Neutrophil (primary cell): ENCODE measurements at regions not wholly inside any gene's neighbourhood (a gene's known extent, or its start where the extent isn't known, plus 50 kb on each side); places are given as distances from the start of the nearest gene placed in this dataset.

Experiments
- H3K27ac ChIP-seq: fragments of 200-600 bp; sonication (generic); 2 replicates; pipeline ENCODE4 v1.5.1; 2016; ENCODE audit warnings: mild to moderate bottlenecking, moderate library complexity
- H3K27me3 ChIP-seq: fragments of 200-600 bp; sonication (generic); 2 replicates; pipeline ENCODE4 v1.6.0; 2016; ENCODE audit warnings: mild to moderate bottlenecking
- H3K36me3 ChIP-seq: fragments of 200-600 bp; sonication (generic); 2 replicates; pipeline ENCODE4 v1.5.1; 2017
- H3K4me1 ChIP-seq, 2 experiments: fragments of 200-600 bp in 1 of 2; sonication (generic) in 1 of 2; 1 replicate in 1 of 2; 2 replicates in 1 of 2; pipeline versions ENCODE4 v1.5.1 to v1.6.1; 2013 to 2016; ENCODE audit warnings: low read depth in 1 of 2, low read length in 1 of 2, mild to moderate bottlenecking in 1 of 2, moderate library complexity in 1 of 2; ENCODE audit not compliant: control insufficient read depth in 1 of 2, insufficient read depth in 1 of 2
- H3K4me3 ChIP-seq, 2 experiments: fragments of 200-600 bp in 1 of 2; sonication (generic) in 1 of 2; 1 replicate in 1 of 2; 2 replicates in 1 of 2; pipeline ENCODE4 v1.5.1; 2013 to 2016; ENCODE audit warnings: low read depth in 1 of 2, low read length in 1 of 2, mild to moderate bottlenecking in 1 of 2, moderate library complexity in 1 of 2
- H3K9me3 ChIP-seq: fragments of 200-600 bp; sonication (generic); 2 replicates; pipeline ENCODE4 v1.5.1; 2016
- TF ChIP-seq, protein P1 (sequence below): fragments of 200-600 bp; sonication (generic); IDR thresholded peaks from 2 replicates; pipeline ENCODE4 v1.5.1; 2016; ENCODE audit warnings: antibody characterized with exemption

DNA sequence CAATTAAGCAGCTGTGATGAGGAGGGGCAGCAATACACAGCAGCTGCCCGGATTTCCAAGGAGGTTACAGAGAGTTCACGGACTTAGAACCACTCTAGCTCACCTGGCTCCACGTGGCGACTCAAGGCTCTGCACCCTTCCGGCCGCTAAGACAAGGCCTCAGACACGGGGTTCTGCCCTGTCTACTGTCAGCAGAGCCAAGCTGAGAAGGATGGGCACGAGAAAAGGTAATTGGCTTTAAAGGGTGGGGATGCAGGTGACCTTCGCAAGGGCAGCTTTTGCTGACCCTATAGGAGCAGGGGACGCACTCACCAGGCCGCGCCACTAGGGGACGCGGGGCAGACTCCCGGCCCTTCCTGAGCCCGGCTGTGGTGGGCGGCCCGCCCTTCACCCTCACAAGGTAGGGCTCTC lies 152.4 kb downstream of the KIF20B start:
- Histone ChIP-seq H3K4me1 (no peaks in the 10 kb centered on the region), H3K4me3 (no peak overlapping the region), H3K36me3 (no peaks in the 10 kb centered on the region), H3K27me3 (no peaks in the 10 kb centered on the region), H3K9me3 (no peaks in the 10 kb centered on the region), H3K27ac (no peak overlapping the region)
- TF ChIP-seq, protein P1, sequence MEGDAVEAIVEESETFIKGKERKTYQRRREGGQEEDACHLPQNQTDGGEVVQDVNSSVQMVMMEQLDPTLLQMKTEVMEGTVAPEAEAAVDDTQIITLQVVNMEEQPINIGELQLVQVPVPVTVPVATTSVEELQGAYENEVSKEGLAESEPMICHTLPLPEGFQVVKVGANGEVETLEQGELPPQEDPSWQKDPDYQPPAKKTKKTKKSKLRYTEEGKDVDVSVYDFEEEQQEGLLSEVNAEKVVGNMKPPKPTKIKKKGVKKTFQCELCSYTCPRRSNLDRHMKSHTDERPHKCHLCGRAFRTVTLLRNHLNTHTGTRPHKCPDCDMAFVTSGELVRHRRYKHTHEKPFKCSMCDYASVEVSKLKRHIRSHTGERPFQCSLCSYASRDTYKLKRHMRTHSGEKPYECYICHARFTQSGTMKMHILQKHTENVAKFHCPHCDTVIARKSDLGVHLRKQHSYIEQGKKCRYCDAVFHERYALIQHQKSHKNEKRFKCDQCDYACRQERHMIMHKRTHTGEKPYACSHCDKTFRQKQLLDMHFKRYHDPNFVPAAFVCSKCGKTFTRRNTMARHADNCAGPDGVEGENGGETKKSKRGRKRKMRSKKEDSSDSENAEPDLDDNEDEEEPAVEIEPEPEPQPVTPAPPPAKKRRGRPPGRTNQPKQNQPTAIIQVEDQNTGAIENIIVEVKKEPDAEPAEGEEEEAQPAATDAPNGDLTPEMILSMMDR: no peak

DNA sequence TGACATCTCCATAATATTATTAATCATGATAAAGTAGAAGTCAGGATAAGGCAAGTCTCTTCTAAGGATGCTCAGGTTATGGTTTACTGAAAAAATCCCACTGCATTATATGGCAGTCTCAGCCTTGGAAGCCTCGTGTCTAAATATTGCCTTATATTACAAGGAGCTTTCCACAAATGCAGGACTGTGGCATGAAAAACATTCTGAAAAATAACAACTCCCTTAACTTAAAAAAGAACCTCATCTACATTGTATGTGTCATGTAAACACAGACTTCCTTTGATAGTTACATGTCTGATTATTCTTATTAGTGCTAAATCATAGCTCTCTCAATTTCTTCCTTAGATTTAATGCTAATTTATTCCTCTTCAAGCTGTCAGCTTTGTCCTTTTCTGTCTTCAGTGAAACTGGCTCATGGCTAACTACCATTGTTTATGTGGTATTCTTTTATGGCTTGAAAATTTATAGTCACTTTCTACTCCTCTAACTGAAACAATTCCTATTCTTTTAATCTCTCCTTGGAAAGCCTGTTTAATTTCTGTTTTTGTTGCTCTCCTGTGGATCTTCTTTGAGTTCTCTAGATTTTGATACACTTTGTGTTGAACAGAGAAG lies 156.1 kb downstream of the KIF20B start:
- TF ChIP-seq, protein P1: no peak
- H3K9me3 ChIP-seq: no peaks in the 10 kb centered on the region
- H3K36me3 ChIP-seq: no peaks in the 10 kb centered on the region
- no peak overlapping the region for H3K27ac ChIP-seq
- H3K27me3 ChIP-seq: no peaks in the 10 kb centered on the region
- H3K4me1 ChIP-seq: no peaks in the 10 kb centered on the region
- H3K4me3 ChIP-seq: no peak overlapping the region

DNA sequence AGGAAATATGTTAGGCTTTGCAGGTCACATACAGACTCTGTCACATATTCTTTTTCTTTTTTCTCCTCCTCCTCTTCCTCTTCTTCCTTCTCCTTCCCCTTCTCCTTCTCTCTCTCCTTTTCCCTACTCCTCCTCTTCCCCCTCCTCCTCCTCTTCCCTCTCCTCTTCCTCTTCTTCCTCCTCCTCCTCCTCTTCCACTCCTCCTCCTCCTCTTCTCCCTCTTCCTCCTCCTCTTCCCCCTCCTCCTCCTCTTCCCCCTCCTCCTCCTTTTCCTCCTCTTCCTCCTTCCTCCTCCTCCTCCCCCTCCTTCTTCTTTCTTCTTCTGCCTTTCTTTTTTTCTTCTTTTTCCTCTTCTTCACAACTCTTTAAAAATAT lies 159.8 kb downstream of the KIF20B start:
- Histone ChIP-seq H3K4me1 (no peaks in the 10 kb centered on the region), H3K9me3 (no peaks in the 10 kb centered on the region), H3K27me3 (no peaks in the 10 kb centered on the region), H3K4me3 (no peak overlapping the region), H3K36me3 (no peaks in the 10 kb centered on the region), H3K27ac (no peak overlapping the region)
- TF ChIP-seq, protein P1: no peak

DNA sequence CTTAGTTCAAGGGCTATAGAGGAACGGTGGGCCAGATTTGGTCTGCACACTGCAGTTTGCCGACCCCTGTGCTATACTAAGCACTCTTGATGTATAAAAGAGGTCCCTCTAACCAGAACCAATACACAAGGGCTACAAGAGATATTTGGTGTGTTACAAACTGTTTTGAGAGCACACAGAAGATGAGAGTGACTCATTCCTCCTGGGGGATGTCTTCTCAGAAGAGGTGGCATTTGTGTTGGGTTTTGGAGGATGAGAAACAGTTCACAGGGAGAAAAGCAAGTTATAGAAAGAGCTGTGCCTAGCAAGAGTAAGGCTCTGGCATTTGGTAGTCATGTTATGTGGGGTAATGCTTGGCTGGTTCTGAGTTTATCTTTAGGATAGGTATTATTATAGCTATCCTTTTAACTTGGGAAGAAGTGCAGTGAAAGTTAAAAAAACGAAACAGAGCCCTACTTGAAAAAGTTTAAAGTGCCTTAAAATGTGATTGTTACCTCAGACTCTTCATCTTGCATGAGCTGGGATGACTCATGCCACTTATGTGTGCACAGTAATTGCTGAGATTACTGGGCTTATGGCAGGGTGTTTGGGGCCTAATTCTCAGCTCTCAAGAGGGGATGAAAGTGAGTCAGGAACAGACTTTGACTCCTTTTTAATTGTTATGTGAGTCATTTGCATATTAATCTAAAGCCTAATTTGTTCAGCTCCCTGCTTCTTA lies 160.4 kb downstream of the KIF20B start:
- Histone ChIP-seq H3K36me3 (no peaks in the 10 kb centered on the region), H3K27me3 (no peaks in the 10 kb centered on the region), H3K4me1 (no peaks in the 10 kb centered on the region), H3K4me3 (no peak overlapping the region), H3K9me3 (no peaks in the 10 kb centered on the region), H3K27ac (no peak overlapping the region)
- TF ChIP-seq, protein P1: no peak

DNA sequence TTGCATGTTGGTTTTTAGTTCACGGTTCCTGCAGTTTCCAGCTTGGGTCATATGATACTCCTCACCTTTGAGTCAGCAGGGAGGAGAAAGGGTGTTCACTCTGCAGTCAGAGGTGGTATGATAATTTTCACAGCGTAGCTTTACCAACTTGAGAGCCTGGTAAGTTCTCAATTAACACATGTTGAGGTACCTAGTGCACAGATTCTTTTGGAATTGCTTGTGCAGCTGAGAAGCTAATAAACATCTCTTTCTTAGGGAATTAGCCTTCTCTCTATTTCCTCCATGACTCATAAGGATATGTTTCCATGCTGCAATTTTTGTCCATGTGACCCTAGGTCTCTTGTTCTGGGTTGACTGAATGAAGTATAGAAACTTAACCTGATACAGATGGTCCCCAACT lies 166.6 kb downstream of the KIF20B start:
- TF ChIP-seq, protein P1: no peak
- no peaks in the 10 kb centered on the region for H3K27me3 ChIP-seq
- H3K9me3 ChIP-seq: no peaks in the 10 kb centered on the region
- H3K4me3 ChIP-seq: no peak overlapping the region
- H3K27ac ChIP-seq: no peak overlapping the region
- H3K4me1 ChIP-seq: no peaks in the 10 kb centered on the region
- no peaks in the 10 kb centered on the region for H3K36me3 ChIP-seq
